DOHH2 (cell line): ENCODE measurements at regions not wholly inside any gene's neighbourhood (a gene's known extent, or its start where the extent isn't known, plus 50 kb on each side); places are given as distances from the start of the nearest gene placed in this dataset.

ENCODE experiments used
- H3F3A ChIP-seq: fragments of 200-600 bp; sonication (generic), shearing (Covaris generic); 2 replicates; pipeline ENCODE4 v1.6.0; 2016; ENCODE audit warnings: antibody characterized with exemption, mild to moderate bottlenecking; ENCODE audit not compliant: control insufficient read depth, insufficient read depth
- H3K27ac ChIP-seq: fragments of 200-600 bp; sonication (generic); 2 replicates; pipeline ENCODE4 v1.5.1; 2014; ENCODE audit warnings: low read depth, mild to moderate bottlenecking, low read length, moderate library complexity
- H3K27me3 ChIP-seq: fragments of 200-600 bp; sonication (generic); 2 replicates; pipeline ENCODE4 v1.6.1; 2014; ENCODE audit warnings: mild to moderate bottlenecking, low read length, mixed read lengths; ENCODE audit not compliant: control insufficient read depth
- H3K36me3 ChIP-seq: fragments of 200-600 bp; sonication (generic); 2 replicates; pipeline ENCODE4 v1.6.1; 2014; ENCODE audit warnings: mild to moderate bottlenecking, low read length, moderate library complexity, mixed read lengths; ENCODE audit not compliant: control insufficient read depth
- H3K4me1 ChIP-seq: fragments of 200-600 bp; sonication (generic); 2 replicates; pipeline ENCODE4 v1.6.1; 2014; ENCODE audit warnings: mild to moderate bottlenecking, low read length, mixed read lengths; ENCODE audit not compliant: control insufficient read depth
- H3K4me2 ChIP-seq: fragments of 200-600 bp; sonication (generic); 2 replicates; pipeline ENCODE4 v1.6.0; 2014; ENCODE audit warnings: mild to moderate bottlenecking, low read length, moderate library complexity
- H3K4me3 ChIP-seq: fragments of 200-600 bp; sonication (generic); 2 replicates; pipeline ENCODE4 v1.5.1; 2014; ENCODE audit warnings: mild to moderate bottlenecking, low read length, mixed read lengths
- H3K79me2 ChIP-seq: fragments of 200-600 bp; sonication (generic); 2 replicates; pipeline ENCODE4 v1.6.1; 2014; ENCODE audit warnings: mild to moderate bottlenecking, low read length, mixed read lengths; ENCODE audit not compliant: control insufficient read depth
- H3K9me2 ChIP-seq: fragments of 200-600 bp; sonication (generic); replicated peaks from 2 replicates; pipeline ENCODE4 v1.6.1; 2014; ENCODE audit warnings: mild to moderate bottlenecking, low read length, mixed read lengths; ENCODE audit not compliant: control insufficient read depth
- H3K9me3 ChIP-seq: fragments of 200-600 bp; sonication (generic); 2 replicates; pipeline ENCODE4 v1.6.1; 2014; ENCODE audit warnings: antibody characterized with exemption, low read length, mixed read lengths; ENCODE audit not compliant: control insufficient read depth, insufficient read depth
- H4K20me1 ChIP-seq: fragments of 200-600 bp; sonication (generic); 2 replicates; pipeline ENCODE4 v1.6.0; 2014; ENCODE audit warnings: low read depth, mild to moderate bottlenecking, antibody characterized with exemption, low read length, moderate library complexity; ENCODE audit not compliant: control insufficient read depth, insufficient read depth
- EZH2phosphoT487 ChIP-seq: fragments of 200-600 bp; sonication (generic); IDR thresholded peaks from 2 replicates; pipeline ENCODE4 v1.6.1; 2017; ENCODE audit warnings: borderline replicate concordance, mild to moderate bottlenecking, antibody characterized with exemption, low read length, moderate library complexity, mixed read lengths
- TF ChIP-seq, protein P1 (sequence below): fragments of 200-600 bp; sonication (generic); IDR thresholded peaks from one replicate; pipeline ENCODE4 v1.5.1; 2014; ENCODE audit warnings: antibody characterized with exemption, mild to moderate bottlenecking, low read depth, low read length; ENCODE audit not compliant: poor library complexity, severe bottlenecking

- TF ChIP-seq EZH2phosphoT487: no peak
- TF ChIP-seq, protein P1, sequence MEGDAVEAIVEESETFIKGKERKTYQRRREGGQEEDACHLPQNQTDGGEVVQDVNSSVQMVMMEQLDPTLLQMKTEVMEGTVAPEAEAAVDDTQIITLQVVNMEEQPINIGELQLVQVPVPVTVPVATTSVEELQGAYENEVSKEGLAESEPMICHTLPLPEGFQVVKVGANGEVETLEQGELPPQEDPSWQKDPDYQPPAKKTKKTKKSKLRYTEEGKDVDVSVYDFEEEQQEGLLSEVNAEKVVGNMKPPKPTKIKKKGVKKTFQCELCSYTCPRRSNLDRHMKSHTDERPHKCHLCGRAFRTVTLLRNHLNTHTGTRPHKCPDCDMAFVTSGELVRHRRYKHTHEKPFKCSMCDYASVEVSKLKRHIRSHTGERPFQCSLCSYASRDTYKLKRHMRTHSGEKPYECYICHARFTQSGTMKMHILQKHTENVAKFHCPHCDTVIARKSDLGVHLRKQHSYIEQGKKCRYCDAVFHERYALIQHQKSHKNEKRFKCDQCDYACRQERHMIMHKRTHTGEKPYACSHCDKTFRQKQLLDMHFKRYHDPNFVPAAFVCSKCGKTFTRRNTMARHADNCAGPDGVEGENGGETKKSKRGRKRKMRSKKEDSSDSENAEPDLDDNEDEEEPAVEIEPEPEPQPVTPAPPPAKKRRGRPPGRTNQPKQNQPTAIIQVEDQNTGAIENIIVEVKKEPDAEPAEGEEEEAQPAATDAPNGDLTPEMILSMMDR: no peak
- no peaks in the 10 kb centered on the region for H4K20me1 ChIP-seq
- no peaks in the 10 kb centered on the region for H3K4me1 ChIP-seq
- H3K27me3 ChIP-seq: peaks cover 14% of the 10 kb centered on the region
- H3K9me2 ChIP-seq: no peaks in the 10 kb centered on the region
- no peaks in the 10 kb centered on the region for H3K36me3 ChIP-seq
- no peak overlapping the region for H3K4me2 ChIP-seq
- no peaks in the 10 kb centered on the region for H3K79me2 ChIP-seq
- peaks cover 5% of the 10 kb centered on the region; the same call in 1 of the 2 replicates for H3K9me3 ChIP-seq
- no peaks in the 10 kb centered on the region for H3F3A ChIP-seq
- H3K27ac ChIP-seq: no peak overlapping the region
- no peak overlapping the region for H3K4me3 ChIP-seq
Observed at GRCh38 chr20:24207803-24208300, 219.3 kb upstream of the GGTLC1 start.

GRCh38 chr20:24206995-24207394, 218.4 kb upstream of the GGTLC1 start:
- no peaks in the 10 kb centered on the region for H3K36me3 ChIP-seq
- H4K20me1 ChIP-seq: no peaks in the 10 kb centered on the region
- H3K79me2 ChIP-seq: no peaks in the 10 kb centered on the region
- no peak overlapping the region for H3K27ac ChIP-seq
- no peaks in the 10 kb centered on the region for H3K9me2 ChIP-seq
- peaks cover 6% of the 10 kb centered on the region for H3K27me3 ChIP-seq
- no peaks in the 10 kb centered on the region for H3F3A ChIP-seq
- H3K9me3 ChIP-seq: peaks cover 5% of the 10 kb centered on the region; the same call in 1 of the 2 replicates
- no peaks in the 10 kb centered on the region for H3K4me1 ChIP-seq
- H3K4me3 ChIP-seq: no peak overlapping the region
- TF ChIP-seq, protein P1: no peak
- TF ChIP-seq EZH2phosphoT487: no peak
- no peak overlapping the region for H3K4me2 ChIP-seq

DNA sequence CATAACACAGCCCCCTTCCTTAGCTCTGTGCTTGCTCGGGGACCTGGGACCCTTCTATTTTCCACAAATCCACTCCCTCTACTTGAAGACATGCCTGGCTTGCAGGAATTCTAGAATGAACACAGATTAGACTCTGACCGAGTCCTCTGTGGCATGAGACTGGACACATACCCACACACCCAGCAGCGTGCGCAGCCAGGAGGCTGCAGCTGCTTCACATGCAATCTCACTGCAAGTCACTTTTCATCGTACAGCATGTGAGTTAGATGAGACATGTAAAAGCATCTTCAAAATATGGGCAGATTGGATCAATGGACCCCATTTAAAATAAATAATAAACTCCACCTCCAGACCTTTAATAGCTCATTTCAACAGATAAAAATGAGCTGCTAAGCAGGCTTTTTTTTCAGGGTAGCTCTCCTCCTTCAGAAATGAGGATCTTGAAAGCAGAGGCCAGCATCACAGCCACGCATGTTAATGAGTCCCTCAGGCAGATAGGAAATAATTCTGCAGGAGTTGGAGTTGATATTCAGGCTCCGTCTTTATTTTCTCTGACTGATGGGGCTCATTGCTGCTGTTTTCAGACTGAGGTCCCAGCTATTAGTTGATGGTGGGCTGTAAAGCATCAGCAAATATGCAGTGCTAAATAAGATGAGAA, 215.1 kb upstream of the GGTLC1 start:
- Histone ChIP-seq H3K79me2 (no peaks in the 10 kb centered on the region), H3K4me1 (no peaks in the 10 kb centered on the region), H3K9me2 (no peaks in the 10 kb centered on the region), H3K27me3 (no peaks in the 10 kb centered on the region), H3K36me3 (no peaks in the 10 kb centered on the region), H4K20me1 (no peaks in the 10 kb centered on the region), H3K27ac (no peak overlapping the region), H3K4me2 (no peak overlapping the region), H3F3A (no peaks in the 10 kb centered on the region), H3K4me3 (no peak overlapping the region), H3K9me3 (peaks cover 5% of the 10 kb centered on the region; the same call in 1 of the 2 replicates)
- no peak for TF ChIP-seq EZH2phosphoT487
- TF ChIP-seq, protein P1: no peak
